ENCODE measurements at regions not wholly inside any gene's neighbourhood (a gene's known extent, or its start where the extent isn't known, plus 50 kb on each side); places are given as distances from the start of the nearest gene placed in this dataset.

- no peak for TF ChIP-seq CTCF (IDR thresholded peaks at IDR 0.05)
- no peak overlapping the region for H3K4me3 ChIP-seq
- intact Hi-C loops (cut with DNase I) = no loop called here
- H3K27me3 ChIP-seq = no peaks in the 10 kb centered on the region
- no peak overlapping the region for H3K27ac ChIP-seq
- H3K4me1 ChIP-seq = no peaks in the 10 kb centered on the region
- H3K36me3 ChIP-seq = no peaks in the 10 kb centered on the region
- no peak for DNase-seq (ENCODE audit: low spot score in 2 of 2)
- H3K9me3 ChIP-seq = no peaks in the 10 kb centered on the region
Measured at GRCh38 chr21:27631471-27631870, 664.6 kb upstream of the ADAMTS5 start.

GRCh38 chr21:27622631-27623030 is 655.7 kb upstream of the ADAMTS5 start:
- TF ChIP-seq CTCF (IDR thresholded peaks at IDR 0.05) = no peak
- Histone ChIP-seq H3K4me3 (no peak overlapping the region), H3K9me3 (peaks cover 0 to 6% of the 10 kb centered on the region in 2 donors), H3K4me1 (peaks cover 0 to 4% of the 10 kb centered on the region in 2 donors), H3K27me3 (no peaks in the 10 kb centered on the region), H3K36me3 (no peaks in the 10 kb centered on the region), H3K27ac (no peak overlapping the region)
- no peak for DNase-seq (ENCODE audit: low spot score in 2 of 2)
- intact Hi-C loops (cut with DNase I) = no loop called here

- H3K27ac ChIP-seq = no peak overlapping the region
- no peaks in the 10 kb centered on the region for H3K36me3 ChIP-seq
- H3K4me1 ChIP-seq = no peaks in the 10 kb centered on the region
- intact Hi-C loops (cut with DNase I) = no loop called here
- TF ChIP-seq CTCF (IDR thresholded peaks at IDR 0.05) = no peak
- no peaks in the 10 kb centered on the region for H3K27me3 ChIP-seq
- H3K9me3 ChIP-seq = peaks cover 0 to 6% of the 10 kb centered on the region in 2 donors
- DNase-seq (ENCODE audit: low spot score in 2 of 2) = no peak
- no peak overlapping the region for H3K4me3 ChIP-seq
Measured at GRCh38 chr21:27614231-27614630, 647.3 kb upstream of the ADAMTS5 start.

- intact Hi-C loops (cut with DNase I) = no loop called here
- H3K27ac ChIP-seq = no peak overlapping the region
- H3K4me3 ChIP-seq = no peak overlapping the region
- H3K36me3 ChIP-seq = no peaks in the 10 kb centered on the region
- no peaks in the 10 kb centered on the region for H3K27me3 ChIP-seq
- no peaks in the 10 kb centered on the region for H3K4me1 ChIP-seq
- DNase-seq (ENCODE audit: low spot score in 2 of 2) = no peak
- no peak for TF ChIP-seq CTCF (IDR thresholded peaks at IDR 0.05)
- no peaks in the 10 kb centered on the region for H3K9me3 ChIP-seq
Measured at GRCh38 chr21:27606422-27606821, 639.5 kb upstream of the ADAMTS5 start.

- H3K27ac ChIP-seq = no peak overlapping the region
- no peaks in the 10 kb centered on the region for H3K27me3 ChIP-seq
- no peak for DNase-seq (ENCODE audit: low spot score in 2 of 2)
- no peaks in the 10 kb centered on the region for H3K4me1 ChIP-seq
- no peaks in the 10 kb centered on the region for H3K9me3 ChIP-seq
- intact Hi-C loops (cut with DNase I) = no loop called here
- TF ChIP-seq CTCF (IDR thresholded peaks at IDR 0.05) = no peak
- H3K36me3 ChIP-seq = no peaks in the 10 kb centered on the region
- H3K4me3 ChIP-seq = no peak overlapping the region
Measured at GRCh38 chr21:27596196-27596595, 629.3 kb upstream of the ADAMTS5 start.

- TF ChIP-seq CTCF (IDR thresholded peaks at IDR 0.05) = no peak
- no peaks in the 10 kb centered on the region for H3K4me1 ChIP-seq
- H3K36me3 ChIP-seq = no peaks in the 10 kb centered on the region
- no peak overlapping the region for H3K4me3 ChIP-seq
- DNase-seq (ENCODE audit: low spot score in 2 of 2) = no peak
- no peaks in the 10 kb centered on the region for H3K9me3 ChIP-seq
- H3K27ac ChIP-seq = no peak overlapping the region
- H3K27me3 ChIP-seq = no peaks in the 10 kb centered on the region
- intact Hi-C loops (cut with DNase I) = no loop called here
Measured at GRCh38 chr21:27595716-27596115, 628.8 kb upstream of the ADAMTS5 start.
